Glomerular visceral epithelial cell (primary cell): ENCODE measurements at regions not wholly inside any gene's neighbourhood (a gene's known extent, or its start where the extent isn't known, plus 50 kb on each side); places are given as distances from the start of the nearest gene placed in this dataset.

Source experiments
- DNase-seq: peaks from one replicate; pipeline ENCODE4 v3.0.0-alpha.2; 2016; ENCODE audit errors: extremely low spot score

GRCh38 chr7:371119-371778 is 81.3 kb downstream of the FOXL3 start:
- DNase-seq: no peak

- no peak for DNase-seq
These were observed 82.0 kb downstream of the FOXL3 start for GRCh38 chr7:371779-372545.

GRCh38 chr7:372546-372931 is 82.6 kb downstream of the FOXL3 start:
- no peak for DNase-seq

- no peak for DNase-seq
These were observed 83.2 kb downstream of the FOXL3 start for GRCh38 chr7:372932-373791.

GRCh38 chr7:373818-374705 is 84.1 kb downstream of the FOXL3 start:
- no peak for DNase-seq

- DNase-seq: no peak
These were observed 84.8 kb downstream of the FOXL3 start for GRCh38 chr7:374706-375311.

- no peak for DNase-seq
These were observed 85.4 kb downstream of the FOXL3 start for GRCh38 chr7:375321-375831.

- DNase-seq: no peak
These were observed 85.9 kb downstream of the FOXL3 start for GRCh38 chr7:375901-376305.

GRCh38 chr7:376306-377079 is 86.5 kb downstream of the FOXL3 start:
- no peak for DNase-seq

- DNase-seq: no peak
These were observed 87.4 kb downstream of the FOXL3 start for GRCh38 chr7:377080-378040.

GRCh38 chr7:378041-378420 is 88.1 kb downstream of the FOXL3 start:
- no peak for DNase-seq

- DNase-seq: peak; percentile 35
These were observed 88.8 kb downstream of the FOXL3 start for GRCh38 chr7:378551-379455.

GRCh38 chr7:379456-380138 is 89.6 kb downstream of the FOXL3 start:
- DNase-seq: no peak

- no peak for DNase-seq
These were observed 90.1 kb downstream of the FOXL3 start for GRCh38 chr7:380139-380485.

GRCh38 chr7:380711-381210 is 90.8 kb downstream of the FOXL3 start:
- DNase-seq: no peak

- DNase-seq: no peak
These were observed 91.5 kb downstream of the FOXL3 start for GRCh38 chr7:381211-382042.
